Left kidney (tissue), 1 donor: ENCODE measurements at regions not wholly inside any gene's neighbourhood (a gene's known extent, or its start where the extent isn't known, plus 50 kb on each side); places are given as distances from the start of the nearest gene placed in this dataset.

Experiments used
- DNase-seq: peaks from one replicate; pipeline ENCODE4 v3.0.0-alpha.2; 2013

GRCh38 chr3:44058022-44058867, 183.4 kb upstream of the TOPAZ1 start:
- no peak for DNase-seq

- DNase-seq: no peak
Measured at GRCh38 chr3:44058868-44059203, 182.8 kb upstream of the TOPAZ1 start.

GRCh38 chr3:44060164-44060563, 181.5 kb upstream of the TOPAZ1 start:
- DNase-seq: no peak

- DNase-seq: no peak
Measured at GRCh38 chr3:44061268-44061667, 180.4 kb upstream of the TOPAZ1 start.

GRCh38 chr3:44061961-44062360, 179.7 kb upstream of the TOPAZ1 start:
- DNase-seq: no peak

- no peak for DNase-seq
Measured at GRCh38 chr3:44065311-44066094, 176.2 kb upstream of the TOPAZ1 start.

GRCh38 chr3:44066806-44067205, 174.9 kb upstream of the TOPAZ1 start:
- DNase-seq: no peak

- no peak for DNase-seq
Measured at GRCh38 chr3:44067431-44067830, 174.3 kb upstream of the TOPAZ1 start.

- no peak for DNase-seq
Measured at GRCh38 chr3:44068753-44069152, 172.9 kb upstream of the TOPAZ1 start.

- no peak for DNase-seq
Measured at GRCh38 chr3:44069276-44069675, 172.4 kb upstream of the TOPAZ1 start.

- no peak for DNase-seq
Measured at GRCh38 chr3:44070841-44071546, 170.7 kb upstream of the TOPAZ1 start.

- DNase-seq: no peak
Measured at GRCh38 chr3:44072601-44073540, 168.8 kb upstream of the TOPAZ1 start.

- DNase-seq: no peak
Measured at GRCh38 chr3:44074181-44074580, 167.5 kb upstream of the TOPAZ1 start.

GRCh38 chr3:44076221-44076829, 165.4 kb upstream of the TOPAZ1 start:
- no peak for DNase-seq

- no peak for DNase-seq
Measured at GRCh38 chr3:44077267-44077666, 164.4 kb upstream of the TOPAZ1 start.

- DNase-seq: no peak
Measured at GRCh38 chr3:44078863-44079262, 162.8 kb upstream of the TOPAZ1 start.

GRCh38 chr3:44079916-44080315, 161.8 kb upstream of the TOPAZ1 start:
- no peak for DNase-seq

- DNase-seq: no peak
Measured at GRCh38 chr3:44080474-44081072, 161.1 kb upstream of the TOPAZ1 start.

GRCh38 chr3:44090036-44090435, 151.7 kb upstream of the TOPAZ1 start:
- no peak for DNase-seq

- no peak for DNase-seq
Measured at GRCh38 chr3:44092497-44092896, 149.2 kb upstream of the TOPAZ1 start.

GRCh38 chr3:44093531-44093930, 148.2 kb upstream of the TOPAZ1 start:
- no peak for DNase-seq
